Thoracic aorta (tissue), 2 donors: ENCODE measurements at regions not wholly inside any gene's neighbourhood (a gene's known extent, or its start where the extent isn't known, plus 50 kb on each side); places are given as distances from the start of the nearest gene placed in this dataset.
"Not testable (repeated sequence)": the region's sequence is repeated elsewhere in the genome, so short reads cannot be mapped to it uniquely, and the experiment has no call there.

Experiments
- ATAC-seq: fragments of 150-250 bp; one replicate; pipeline ENCODE4 v1.8.0; 2017; ENCODE audit warnings: low read depth; ENCODE audit not compliant: insufficient number of reproducible peaks, low FRiP score
- DNase-seq: peaks from one replicate; pipeline ENCODE4 v3.0.0-alpha.2; 2020; ENCODE audit warnings: low spot score
- H3K27ac ChIP-seq, 2 donors: fragments of 200-600 bp; sonication (generic); 1 replicate in 1 of 2; 2 replicates in 1 of 2; pipeline ENCODE4 v1.5.1; 2016; ENCODE audit warnings: mild to moderate bottlenecking in 2 of 2, moderate library complexity in 2 of 2
- H3K27me3 ChIP-seq: fragments of 200-600 bp; sonication (generic); replicated peaks from 2 replicates; pipeline ENCODE4 v1.6.0; 2016; ENCODE audit warnings: mild to moderate bottlenecking; ENCODE audit not compliant: insufficient read depth
- H3K36me3 ChIP-seq: fragments of 200-600 bp; sonication (generic); one replicate; pipeline ENCODE4 v1.5.1; 2016
- H3K4me1 ChIP-seq, 2 donors: fragments of 200-600 bp; sonication (generic); 1 replicate in 1 of 2; 2 replicates in 1 of 2; pipeline versions ENCODE4 v1.5.1 to v1.6.0; 2016; ENCODE audit warnings: low read depth in 2 of 2, mild to moderate bottlenecking in 1 of 2; ENCODE audit not compliant: control insufficient read depth in 1 of 2
- H3K4me3 ChIP-seq: fragments of 200-600 bp; sonication (generic); 2 replicates; pipeline ENCODE4 v1.5.1; 2016; ENCODE audit warnings: mild to moderate bottlenecking
- H3K9me3 ChIP-seq: fragments of 200-600 bp; sonication (generic); 2 replicates; pipeline ENCODE4 v1.5.1; 2016

GRCh38 chr1:797649-798048, 111.2 kb upstream of the OR4F16 start:
- DNase-seq, H3K36me3 ChIP-seq, H3K4me3 ChIP-seq, H3K4me1 ChIP-seq, H3K9me3 ChIP-seq, H3K27me3 ChIP-seq: not testable (repeated sequence)
- peak overlapping the region; percentile 49 to 63 for H3K27ac ChIP-seq
- ATAC-seq: peak; percentile 61

DNA sequence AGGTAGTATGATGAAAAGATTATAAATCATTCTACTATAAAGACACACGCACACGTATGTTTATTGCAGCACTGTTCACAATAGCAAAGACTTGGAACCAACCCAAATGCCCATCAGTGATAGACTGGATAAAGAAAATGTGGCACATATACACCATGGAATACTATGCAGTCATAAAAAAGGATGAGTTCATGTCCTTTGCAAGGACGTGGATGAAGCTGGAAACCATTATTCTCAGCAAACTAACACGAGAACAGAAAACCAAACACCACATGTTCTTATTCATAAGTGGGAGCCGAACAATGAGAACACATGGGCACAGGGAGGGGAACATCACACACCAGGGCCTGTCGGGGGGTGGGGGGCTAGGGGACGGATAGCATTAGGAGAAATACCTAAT, 113.9 kb upstream of the OR4F16 start:
- not testable (repeated sequence) for H3K4me1 ChIP-seq, H3K36me3 ChIP-seq, ATAC-seq, H3K27ac ChIP-seq, H3K4me3 ChIP-seq, H3K27me3 ChIP-seq, DNase-seq, H3K9me3 ChIP-seq

GRCh38 chr1:804378-805115, 118.1 kb upstream of the OR4F16 start:
- not testable (repeated sequence) for H3K27me3 ChIP-seq, H3K4me1 ChIP-seq, ATAC-seq, H3K36me3 ChIP-seq, DNase-seq, H3K27ac ChIP-seq, H3K9me3 ChIP-seq, H3K4me3 ChIP-seq

GRCh38 chr1:805310-805709, 118.4 kb upstream of the SAMD11 start:
- not testable (repeated sequence) for H3K4me1 ChIP-seq, DNase-seq, H3K4me3 ChIP-seq, ATAC-seq, H3K9me3 ChIP-seq, H3K27me3 ChIP-seq, H3K27ac ChIP-seq, H3K36me3 ChIP-seq

DNA sequence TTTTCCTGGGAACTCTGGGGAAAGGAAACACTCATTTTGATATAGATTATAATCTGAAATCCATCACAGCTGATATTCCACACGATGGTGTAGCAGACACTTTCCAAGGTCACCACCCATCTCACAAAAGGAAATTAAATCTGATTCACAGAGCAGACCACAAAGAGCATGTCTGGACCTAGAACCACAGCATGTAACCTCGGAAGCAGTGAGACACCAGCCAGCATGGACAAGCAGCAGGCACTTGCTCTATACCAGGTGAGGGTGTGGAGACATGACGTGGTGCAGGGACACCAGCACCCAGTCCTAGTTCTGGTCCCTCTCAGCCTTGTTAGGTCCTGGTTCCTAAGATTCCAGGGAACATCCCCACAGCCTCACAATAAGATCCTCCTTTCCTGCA, 116.7 kb upstream of the SAMD11 start:
- DNase-seq, ATAC-seq, H3K27ac ChIP-seq, H3K9me3 ChIP-seq, H3K4me3 ChIP-seq, H3K4me1 ChIP-seq, H3K27me3 ChIP-seq, H3K36me3 ChIP-seq: not testable (repeated sequence)

GRCh38 chr1:807699-808390, 115.9 kb upstream of the SAMD11 start:
- not testable (repeated sequence) for DNase-seq, H3K36me3 ChIP-seq, H3K4me3 ChIP-seq, ATAC-seq, H3K4me1 ChIP-seq, H3K27me3 ChIP-seq, H3K9me3 ChIP-seq, H3K27ac ChIP-seq

- H3K4me3 ChIP-seq, ATAC-seq: not testable (repeated sequence)
Observed at GRCh38 chr1:810949-811348, 112.8 kb upstream of the SAMD11 start.

GRCh38 chr1:812535-813127, 111.1 kb upstream of the SAMD11 start:
- H3K27ac ChIP-seq, H3K9me3 ChIP-seq, H3K36me3 ChIP-seq, H3K4me1 ChIP-seq, H3K27me3 ChIP-seq, DNase-seq, ATAC-seq, H3K4me3 ChIP-seq: not testable (repeated sequence)

More at GRCh38 chr1:810949-811348, 112.8 kb upstream of the SAMD11 start:
- not testable (repeated sequence) for H3K4me1 ChIP-seq, H3K36me3 ChIP-seq, DNase-seq, H3K9me3 ChIP-seq, H3K27ac ChIP-seq, H3K27me3 ChIP-seq

DNA sequence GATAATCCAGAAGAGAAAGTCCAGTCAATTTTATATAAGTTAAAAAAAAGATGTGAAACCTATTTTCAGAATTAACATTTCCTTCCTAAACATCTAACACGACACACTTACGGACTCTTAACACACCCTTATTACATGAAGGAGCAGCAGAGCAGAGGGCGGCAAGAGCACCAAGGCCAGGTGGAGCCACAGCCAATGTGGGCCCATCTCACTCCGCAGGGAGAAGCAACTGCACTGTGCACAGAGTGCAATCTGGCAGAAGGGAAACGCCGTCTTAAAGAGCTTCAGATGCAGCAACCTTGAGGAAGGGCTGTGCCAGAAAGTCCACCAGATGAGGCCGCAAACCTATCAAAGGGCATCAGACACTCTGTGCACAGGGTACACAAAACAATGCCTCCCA, 109.2 kb upstream of the SAMD11 start:
- not testable (repeated sequence) for H3K36me3 ChIP-seq, H3K4me3 ChIP-seq, DNase-seq, ATAC-seq, H3K27ac ChIP-seq, H3K9me3 ChIP-seq, H3K27me3 ChIP-seq
- H3K4me1 ChIP-seq: peaks cover 0 to 16% of the 10 kb centered on the region in 2 donors

GRCh38 chr1:815147-815922, 108.4 kb upstream of the SAMD11 start:
- not testable (repeated sequence) for DNase-seq, H3K27ac ChIP-seq, H3K4me3 ChIP-seq

DNA sequence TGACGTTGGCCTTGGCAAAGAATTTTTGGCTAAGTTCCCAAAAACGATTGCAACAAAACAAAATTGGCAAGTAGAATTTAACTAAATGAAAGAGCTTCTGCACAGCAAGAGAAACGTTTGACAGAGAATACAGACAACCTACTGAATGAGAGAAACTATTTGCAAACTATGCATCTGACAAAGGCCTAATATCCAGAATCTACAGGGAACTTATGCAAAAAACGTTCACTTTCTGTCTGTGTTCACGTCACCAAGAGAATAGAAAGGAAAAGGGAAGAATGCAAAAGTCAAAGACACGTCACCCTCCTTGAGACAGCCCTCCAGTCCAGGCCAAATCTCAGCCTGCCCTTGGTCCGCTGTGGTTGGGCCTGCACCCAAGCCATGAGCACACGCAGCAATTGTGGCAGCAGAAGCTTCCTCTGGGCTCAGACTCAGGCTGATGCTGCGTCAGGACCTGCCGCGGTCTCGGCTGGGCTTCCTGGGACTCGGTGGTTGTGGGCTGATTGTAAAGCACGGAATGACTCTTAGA, 106.6 kb upstream of the SAMD11 start:
- H3K36me3 ChIP-seq, H3K27me3 ChIP-seq, H3K9me3 ChIP-seq, DNase-seq: not testable (repeated sequence)
- H3K4me3 ChIP-seq: peak overlapping the region; percentile 64
- peaks cover 2 to 16% of the 10 kb centered on the region in 2 donors for H3K4me1 ChIP-seq
- ATAC-seq: peak; percentile 45
- peak overlapping the region; percentile 72 to 79 for H3K27ac ChIP-seq

More at GRCh38 chr1:815147-815922, 108.4 kb upstream of the SAMD11 start:
- not testable (repeated sequence) for ATAC-seq, H3K9me3 ChIP-seq, H3K36me3 ChIP-seq, H3K27me3 ChIP-seq
- peaks cover 2 to 21% of the 10 kb centered on the region in 2 donors for H3K4me1 ChIP-seq
